ENCODE measurements at regions not wholly inside any gene's neighbourhood (a gene's known extent, or its start where the extent isn't known, plus 50 kb on each side); places are given as distances from the start of the nearest gene placed in this dataset.

GRCh38 chr12:13913371-13913770, 68.0 kb downstream of the GRIN2B start:
- TF ChIP-seq CTCF (IDR thresholded peaks at IDR 0.05) (no peak), POLR2AphosphoS5 (IDR thresholded peaks at IDR 0.05; ENCODE audit: low read depth, low read length) (no peak)

Data from Panc1 (cell line).